ENCODE measurements at regions not wholly inside any gene's neighbourhood (a gene's known extent, or its start where the extent isn't known, plus 50 kb on each side); places are given as distances from the start of the nearest gene placed in this dataset.

DNA sequence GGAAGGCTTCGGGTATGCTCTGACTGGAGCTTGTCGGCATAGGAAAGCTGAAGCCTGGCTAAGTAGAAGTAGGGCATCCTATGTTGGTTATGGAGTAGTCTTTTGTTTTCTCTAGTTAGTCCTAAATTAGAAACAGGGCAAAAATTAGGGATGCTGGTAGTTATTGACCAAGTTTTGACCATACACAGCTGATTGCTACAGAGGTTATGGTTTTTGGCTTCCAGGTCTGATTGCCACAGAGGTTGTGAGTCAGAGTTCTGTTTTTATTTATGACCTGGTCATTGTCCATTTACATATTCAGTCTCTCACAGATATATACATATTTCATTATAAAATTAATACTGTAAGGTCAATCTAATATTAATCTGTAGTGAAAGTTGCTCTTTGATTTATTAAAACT lies 219.2 kb downstream of the FSCB start:
- CTCF ChIA-PET, result no interaction called here
- no peak overlapping the region for H3K9ac ChIP-seq
- H3K27me3 ChIP-seq (ENCODE audit: insufficient read depth), result no peaks in the 10 kb centered on the region
- H4K20me1 ChIP-seq (ENCODE audit: insufficient read depth), result no peaks in the 10 kb centered on the region
- H3K79me2 ChIP-seq (ENCODE audit: insufficient read depth), result no peaks in the 10 kb centered on the region
- POLR2A ChIA-PET, result no interaction called here
- H2AFZ ChIP-seq (ENCODE audit: low read depth), result no peak overlapping the region
- no peak overlapping the region for H3K27ac ChIP-seq (ENCODE audit: low read depth in 2 of 2, low read length in 1 of 2)
- H3K9me2 ChIP-seq, result no peaks in the 10 kb centered on the region
- H3K4me2 ChIP-seq, result no peak overlapping the region
- no peaks in the 10 kb centered on the region for H3F3A ChIP-seq (replicated peaks; ENCODE audit: insufficient read depth)
- H3K9me3 ChIP-seq, result no peaks in the 10 kb centered on the region
- TF ChIP-seq GABPA (IDR thresholded peaks at IDR 0.05; ENCODE audit: low read depth), result no peak
- TF ChIP-seq FOXM1 (IDR thresholded peaks at IDR 0.05; ENCODE audit: low read depth), result no peak
- TF ChIP-seq TCF12 (IDR thresholded peaks at IDR 0.05), result no peak
- no peak for TF ChIP-seq RCOR1 (IDR thresholded peaks at IDR 0.05; ENCODE audit: low read length)
- no peak for TF ChIP-seq ELF1 (IDR thresholded peaks at IDR 0.05)
- TF ChIP-seq, protein P1, sequence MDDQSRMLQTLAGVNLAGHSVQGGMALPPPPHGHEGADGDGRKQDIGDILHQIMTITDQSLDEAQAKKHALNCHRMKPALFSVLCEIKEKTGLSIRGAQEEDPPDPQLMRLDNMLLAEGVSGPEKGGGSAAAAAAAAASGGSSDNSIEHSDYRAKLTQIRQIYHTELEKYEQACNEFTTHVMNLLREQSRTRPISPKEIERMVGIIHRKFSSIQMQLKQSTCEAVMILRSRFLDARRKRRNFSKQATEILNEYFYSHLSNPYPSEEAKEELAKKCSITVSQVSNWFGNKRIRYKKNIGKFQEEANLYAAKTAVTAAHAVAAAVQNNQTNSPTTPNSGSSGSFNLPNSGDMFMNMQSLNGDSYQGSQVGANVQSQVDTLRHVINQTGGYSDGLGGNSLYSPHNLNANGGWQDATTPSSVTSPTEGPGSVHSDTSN (IDR thresholded peaks at IDR 0.05), result no peak
- no peak for TF ChIP-seq EZH2phosphoT487 (IDR thresholded peaks at IDR 0.05; ENCODE audit: borderline replicate concordance, low read depth)
- TF ChIP-seq NFIC (IDR thresholded peaks at IDR 0.05; ENCODE audit: borderline replicate concordance), result no peak
- no peak for TF ChIP-seq MEF2A (IDR thresholded peaks at IDR 0.05; ENCODE audit: borderline replicate concordance, low read depth)
- H3K4me1 ChIP-seq (ENCODE audit: control insufficient read depth in 1 of 2, insufficient read depth in 2 of 2, low read depth in 1 of 2, low read length in 1 of 2), result no peaks in the 10 kb centered on the region
- DNase-seq, result no peak
- WGBS (ENCODE audit: low lambda C conversion rate), result 7% methylated on average over 2 of the region's 2 CpGs
- no peak overlapping the region for H3K4me3 ChIP-seq (ENCODE audit: low read depth in 2 of 2, low read length in 1 of 2)
- no peaks in the 10 kb centered on the region for H3K36me3 ChIP-seq (replicated peaks in 1 of 2; ENCODE audit: control insufficient read depth in 1 of 2, insufficient read depth in 2 of 2, low read length in 1 of 2)

DNA sequence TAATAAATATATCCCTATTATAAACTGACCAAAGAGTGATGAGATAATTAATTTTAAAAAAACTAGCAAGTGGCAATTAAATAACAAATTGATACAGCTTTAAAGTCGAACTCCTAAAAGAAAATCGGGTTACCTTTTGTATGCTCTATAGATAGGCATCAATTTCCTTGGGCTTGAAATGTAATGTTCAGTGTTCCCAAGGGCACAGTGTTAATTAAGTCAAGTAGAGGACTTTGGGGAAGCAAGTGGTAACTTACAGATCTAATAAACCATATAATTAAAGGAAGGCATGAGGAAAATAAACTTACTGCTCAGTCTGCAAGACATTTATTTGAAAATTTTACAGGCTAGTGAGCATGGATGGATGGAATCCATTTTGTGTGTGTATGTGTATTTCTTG lies 220.9 kb downstream of the FSCB start:
- no peak overlapping the region for H3K27ac ChIP-seq (ENCODE audit: low read depth in 2 of 2, low read length in 1 of 2)
- no peak overlapping the region for H3K9ac ChIP-seq
- H3K4me3 ChIP-seq (ENCODE audit: low read depth in 2 of 2, low read length in 1 of 2), result no peak overlapping the region
- no peaks in the 10 kb centered on the region for H3K36me3 ChIP-seq (replicated peaks in 1 of 2; ENCODE audit: control insufficient read depth in 1 of 2, insufficient read depth in 2 of 2, low read length in 1 of 2)
- no peaks in the 10 kb centered on the region for H3K27me3 ChIP-seq (ENCODE audit: insufficient read depth)
- H3K79me2 ChIP-seq (ENCODE audit: insufficient read depth), result no peaks in the 10 kb centered on the region
- no peaks in the 10 kb centered on the region for H3K4me1 ChIP-seq (ENCODE audit: control insufficient read depth in 1 of 2, insufficient read depth in 2 of 2, low read depth in 1 of 2, low read length in 1 of 2)
- 4% methylated on average over 2 of the region's 2 CpGs for WGBS (ENCODE audit: low lambda C conversion rate)
- no peaks in the 10 kb centered on the region for H3K9me2 ChIP-seq
- H3K4me2 ChIP-seq, result no peak overlapping the region
- DNase-seq, result no peak
- CTCF ChIA-PET, result no interaction called here
- no peaks in the 10 kb centered on the region for H4K20me1 ChIP-seq (ENCODE audit: insufficient read depth)
- no peak overlapping the region for H2AFZ ChIP-seq (ENCODE audit: low read depth)
- H3F3A ChIP-seq (replicated peaks; ENCODE audit: insufficient read depth), result no peaks in the 10 kb centered on the region
- TF ChIP-seq, protein P2, sequence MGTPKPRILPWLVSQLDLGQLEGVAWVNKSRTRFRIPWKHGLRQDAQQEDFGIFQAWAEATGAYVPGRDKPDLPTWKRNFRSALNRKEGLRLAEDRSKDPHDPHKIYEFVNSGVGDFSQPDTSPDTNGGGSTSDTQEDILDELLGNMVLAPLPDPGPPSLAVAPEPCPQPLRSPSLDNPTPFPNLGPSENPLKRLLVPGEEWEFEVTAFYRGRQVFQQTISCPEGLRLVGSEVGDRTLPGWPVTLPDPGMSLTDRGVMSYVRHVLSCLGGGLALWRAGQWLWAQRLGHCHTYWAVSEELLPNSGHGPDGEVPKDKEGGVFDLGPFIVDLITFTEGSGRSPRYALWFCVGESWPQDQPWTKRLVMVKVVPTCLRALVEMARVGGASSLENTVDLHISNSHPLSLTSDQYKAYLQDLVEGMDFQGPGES (IDR thresholded peaks at IDR 0.05; ENCODE audit: low read depth, low read length), result no peak
- no peak for TF ChIP-seq TEAD4 (IDR thresholded peaks at IDR 0.05; ENCODE audit: borderline replicate concordance, insufficient read depth)
- no peak for TF ChIP-seq NFIC (IDR thresholded peaks at IDR 0.05; ENCODE audit: borderline replicate concordance)
- no peak for TF ChIP-seq CHD2 (IDR thresholded peaks at IDR 0.05; ENCODE audit: low read length, partially characterized antibody)
- TF ChIP-seq RXRA (IDR thresholded peaks at IDR 0.05; ENCODE audit: borderline replicate concordance, low read depth), result no peak
- TF ChIP-seq, protein P3, sequence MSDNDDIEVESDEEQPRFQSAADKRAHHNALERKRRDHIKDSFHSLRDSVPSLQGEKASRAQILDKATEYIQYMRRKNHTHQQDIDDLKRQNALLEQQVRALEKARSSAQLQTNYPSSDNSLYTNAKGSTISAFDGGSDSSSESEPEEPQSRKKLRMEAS (IDR thresholded peaks at IDR 0.05; ENCODE audit: low read depth), result no peak
- TF ChIP-seq EZH2phosphoT487 (IDR thresholded peaks at IDR 0.05; ENCODE audit: borderline replicate concordance, low read depth), result no peak
- TF ChIP-seq SIN3A (IDR thresholded peaks at IDR 0.05; ENCODE audit: borderline replicate concordance, low read depth, low read length), result no peak
- TF ChIP-seq FOSL2 (IDR thresholded peaks at IDR 0.05; ENCODE audit: borderline replicate concordance, low read depth), result no peak
- no peak for TF ChIP-seq NRF1 (IDR thresholded peaks at IDR 0.05; ENCODE audit: low read depth, low read length)
- no peak for TF ChIP-seq TCF12 (IDR thresholded peaks at IDR 0.05)
- no peak for TF ChIP-seq TAF1 (IDR thresholded peaks at IDR 0.05; ENCODE audit: borderline replicate concordance, low read depth, low read length)
- H3K9me3 ChIP-seq, result no peaks in the 10 kb centered on the region
- POLR2A ChIA-PET, result no interaction called here

Data from SK-N-SH (cell line).